ENCODE measurements at regions not wholly inside any gene's neighbourhood (a gene's known extent, or its start where the extent isn't known, plus 50 kb on each side); places are given as distances from the start of the nearest gene placed in this dataset.

DNA sequence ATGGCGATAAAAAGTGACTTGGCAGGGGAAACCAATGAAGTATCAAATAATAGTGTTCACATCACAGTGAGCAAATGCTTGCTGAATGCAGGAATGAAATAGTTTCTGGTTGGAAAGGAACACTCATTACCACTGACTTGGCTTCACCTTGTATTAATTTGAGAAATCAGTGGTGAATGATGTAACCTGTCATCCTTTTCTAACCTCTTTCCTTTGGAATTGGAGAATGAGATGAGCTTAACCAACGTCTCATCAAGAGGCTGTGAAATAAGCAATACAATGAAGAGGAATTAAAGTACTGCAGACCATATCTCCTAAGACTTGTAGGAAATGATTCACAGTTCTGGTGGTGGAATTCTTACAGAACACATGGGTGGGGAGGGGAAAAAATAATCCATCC, 192.2 kb downstream of the DMAC1 start:
- TF ChIP-seq, protein P1, sequence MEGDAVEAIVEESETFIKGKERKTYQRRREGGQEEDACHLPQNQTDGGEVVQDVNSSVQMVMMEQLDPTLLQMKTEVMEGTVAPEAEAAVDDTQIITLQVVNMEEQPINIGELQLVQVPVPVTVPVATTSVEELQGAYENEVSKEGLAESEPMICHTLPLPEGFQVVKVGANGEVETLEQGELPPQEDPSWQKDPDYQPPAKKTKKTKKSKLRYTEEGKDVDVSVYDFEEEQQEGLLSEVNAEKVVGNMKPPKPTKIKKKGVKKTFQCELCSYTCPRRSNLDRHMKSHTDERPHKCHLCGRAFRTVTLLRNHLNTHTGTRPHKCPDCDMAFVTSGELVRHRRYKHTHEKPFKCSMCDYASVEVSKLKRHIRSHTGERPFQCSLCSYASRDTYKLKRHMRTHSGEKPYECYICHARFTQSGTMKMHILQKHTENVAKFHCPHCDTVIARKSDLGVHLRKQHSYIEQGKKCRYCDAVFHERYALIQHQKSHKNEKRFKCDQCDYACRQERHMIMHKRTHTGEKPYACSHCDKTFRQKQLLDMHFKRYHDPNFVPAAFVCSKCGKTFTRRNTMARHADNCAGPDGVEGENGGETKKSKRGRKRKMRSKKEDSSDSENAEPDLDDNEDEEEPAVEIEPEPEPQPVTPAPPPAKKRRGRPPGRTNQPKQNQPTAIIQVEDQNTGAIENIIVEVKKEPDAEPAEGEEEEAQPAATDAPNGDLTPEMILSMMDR (conservative IDR thresholded peaks at IDR 0.05), result no peak
- TF ChIP-seq EZH2 (IDR thresholded peaks at IDR 0.05; ENCODE audit: low read depth), result no peak
